Uterus (tissue), 2 donors: ENCODE measurements at regions not wholly inside any gene's neighbourhood (a gene's known extent, or its start where the extent isn't known, plus 50 kb on each side); places are given as distances from the start of the nearest gene placed in this dataset.

Experiments used
- CTCF ChIP-seq, 4 experiments: fragments of 200-600 bp in 2 of 4; fragments of 450-650 bp in 2 of 4; sonication (generic) in 2 of 4; IDR thresholded peaks; one replicate each; pipeline ENCODE4 v1.5.1; 2016 to 2019; ENCODE audit warnings: antibody characterized with exemption in 4 of 4, mild to moderate bottlenecking in 2 of 4, moderate library complexity in 1 of 4
- POLR2A ChIP-seq, 2 donors: fragments of 450-650 bp; IDR thresholded peaks; one replicate each; pipeline ENCODE4 v1.6.1; 2016; ENCODE audit warnings: antibody characterized with exemption in 2 of 2, mild to moderate bottlenecking in 1 of 2, moderate library complexity in 1 of 2

DNA sequence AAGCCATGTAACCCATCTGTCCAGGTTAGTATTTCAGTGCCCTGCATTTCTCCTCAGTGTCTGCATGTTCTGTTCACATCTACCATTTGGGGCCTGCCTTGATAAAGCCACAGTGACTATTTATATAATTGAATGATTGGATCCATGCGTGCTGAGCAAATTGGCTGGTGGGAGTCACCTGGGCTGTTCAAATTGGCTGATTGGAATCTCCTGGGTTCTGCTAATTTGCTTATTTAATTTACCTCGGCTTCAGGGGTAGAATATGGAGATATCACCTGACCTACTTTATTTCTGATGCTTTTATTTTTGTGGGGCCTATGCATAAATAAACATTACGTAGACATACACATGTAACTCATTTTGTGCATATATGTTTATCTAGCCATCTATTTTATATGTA, 167.7 kb downstream of the ZNF486 start:
- no peak for TF ChIP-seq CTCF (IDR thresholded peaks at IDR 0.05)
- TF ChIP-seq POLR2A (IDR thresholded peaks at IDR 0.05), result no peak
